ENCODE measurements at regions not wholly inside any gene's neighbourhood (a gene's known extent, or its start where the extent isn't known, plus 50 kb on each side); places are given as distances from the start of the nearest gene placed in this dataset.

DNA sequence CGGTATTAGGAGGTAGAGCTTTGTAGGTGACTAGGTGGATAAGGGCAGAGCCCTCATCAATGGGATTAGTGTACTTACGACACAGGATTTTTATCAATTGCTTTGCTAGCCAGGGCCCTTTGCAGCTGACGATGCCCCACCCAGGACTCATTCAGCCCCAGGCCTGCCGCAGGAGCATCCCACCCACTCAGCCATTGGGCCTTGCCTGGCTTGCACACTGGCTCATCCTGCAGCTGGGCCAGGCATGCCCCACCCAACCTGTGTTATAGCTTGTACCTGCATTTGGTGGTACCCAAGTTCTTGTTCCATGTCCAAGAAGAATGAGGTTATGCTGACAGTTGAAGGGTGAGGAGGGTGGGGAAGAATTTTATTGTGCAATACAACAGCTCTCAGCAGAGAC is 317.5 kb downstream of the PPARGC1A start:
- H4K20me1 ChIP-seq (ENCODE audit: insufficient read depth, low read length): no peaks in the 10 kb centered on the region
- no peak overlapping the region for H2BK20ac ChIP-seq (ENCODE audit: low read depth, low read length)
- no peak overlapping the region for H2BK5ac ChIP-seq (ENCODE audit: low read depth, low read length, poor library complexity, severe bottlenecking)
- WGBS, 2 experiments (ENCODE audit: extremely low coverage in 2 of 2, insufficient read length in 1 of 2): 67% methylated on average over 1 of the region's 4 CpGs; no CpG with 5 or more reads in 1 of the 2 experiments
- no peaks in the 10 kb centered on the region for H3K27me3 ChIP-seq (ENCODE audit: control insufficient read depth, insufficient read depth, low read length)
- H4K91ac ChIP-seq (ENCODE audit: insufficient read depth, low read depth, low read length): no peak overlapping the region
- CTCF ChIA-PET: no interaction called here
- DNase-seq (no peak), ATAC-seq (ENCODE audit: low read depth) (no peak)
- H3K4ac ChIP-seq (ENCODE audit: low read depth, low read length): no peak overlapping the region
- BruUV-seq (replicated peaks): no TSS peak
- H3K36me3 ChIP-seq (ENCODE audit: control insufficient read depth, insufficient read depth, low read length): no peaks in the 10 kb centered on the region
- in situ Hi-C loops (cut with MboI; ENCODE audit: low sequenced_read_pairs): no loop called here
- H3K4me1 ChIP-seq (ENCODE audit: control insufficient read depth, insufficient read depth, low read length): no peaks in the 10 kb centered on the region
- no peak overlapping the region for H3K9ac ChIP-seq (ENCODE audit: low read depth, low read length)
- H2BK120ac ChIP-seq (ENCODE audit: low read depth, low read length): no peak overlapping the region
- H2BK15ac ChIP-seq (ENCODE audit: low read depth, low read length): no peak overlapping the region
- H3K14ac ChIP-seq (replicated peaks; ENCODE audit: low read depth, low read length): no peak overlapping the region
- POLR2A ChIA-PET (ENCODE audit: unreplicated experiment): no interaction called here
- H3K4me2 ChIP-seq (ENCODE audit: low read depth, low read length): no peak overlapping the region
- no peak for TF ChIP-seq RCOR1 (IDR thresholded peaks at IDR 0.05; ENCODE audit: insufficient replicate concordance, low read length)
- TF ChIP-seq POLR2A (IDR thresholded peaks at IDR 0.05; ENCODE audit: low read depth, low read length): no peak
- TF ChIP-seq ELK1 (IDR thresholded peaks at IDR 0.05; ENCODE audit: borderline replicate concordance, low read depth, low read length): no peak
- TF ChIP-seq, protein P1, sequence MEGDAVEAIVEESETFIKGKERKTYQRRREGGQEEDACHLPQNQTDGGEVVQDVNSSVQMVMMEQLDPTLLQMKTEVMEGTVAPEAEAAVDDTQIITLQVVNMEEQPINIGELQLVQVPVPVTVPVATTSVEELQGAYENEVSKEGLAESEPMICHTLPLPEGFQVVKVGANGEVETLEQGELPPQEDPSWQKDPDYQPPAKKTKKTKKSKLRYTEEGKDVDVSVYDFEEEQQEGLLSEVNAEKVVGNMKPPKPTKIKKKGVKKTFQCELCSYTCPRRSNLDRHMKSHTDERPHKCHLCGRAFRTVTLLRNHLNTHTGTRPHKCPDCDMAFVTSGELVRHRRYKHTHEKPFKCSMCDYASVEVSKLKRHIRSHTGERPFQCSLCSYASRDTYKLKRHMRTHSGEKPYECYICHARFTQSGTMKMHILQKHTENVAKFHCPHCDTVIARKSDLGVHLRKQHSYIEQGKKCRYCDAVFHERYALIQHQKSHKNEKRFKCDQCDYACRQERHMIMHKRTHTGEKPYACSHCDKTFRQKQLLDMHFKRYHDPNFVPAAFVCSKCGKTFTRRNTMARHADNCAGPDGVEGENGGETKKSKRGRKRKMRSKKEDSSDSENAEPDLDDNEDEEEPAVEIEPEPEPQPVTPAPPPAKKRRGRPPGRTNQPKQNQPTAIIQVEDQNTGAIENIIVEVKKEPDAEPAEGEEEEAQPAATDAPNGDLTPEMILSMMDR (conservative IDR thresholded peaks at IDR 0.05; ENCODE audit: low read depth, low read length): no peak
- no peak for TF ChIP-seq BHLHE40 (IDR thresholded peaks at IDR 0.05; ENCODE audit: low read depth, low read length)
- no peak for TF ChIP-seq SMC3 (IDR thresholded peaks at IDR 0.05; ENCODE audit: low read depth, low read length)
- no peak overlapping the region for H3K23ac ChIP-seq (ENCODE audit: low read depth, low read length)
- no peak overlapping the region for H2AK5ac ChIP-seq (ENCODE audit: low read depth, low read length)
- H3K79me1 ChIP-seq (ENCODE audit: low read depth in 1 of 2, low read length in 2 of 2): no peaks in the 10 kb centered on the region
- dilution Hi-C loops (cut with HindIII; ENCODE audit: low sequenced_read_pairs, unreplicated experiment): no loop called here
- no peak overlapping the region for H4K5ac ChIP-seq (ENCODE audit: low read depth, low read length)
- no peaks in the 10 kb centered on the region for H3K9me1 ChIP-seq (ENCODE audit: insufficient read depth, low read length)
- no peak overlapping the region for H3K18ac ChIP-seq (ENCODE audit: low read depth, low read length)
- no peak overlapping the region for H2AK9ac ChIP-seq (replicated peaks; ENCODE audit: low read depth, low read length, poor library complexity)
- H3K4me3 ChIP-seq (ENCODE audit: insufficient read depth, low read depth, low read length): no peak overlapping the region
- H3K27ac ChIP-seq (ENCODE audit: insufficient read depth, low read length): no peak overlapping the region
- H3K9me3 ChIP-seq (ENCODE audit: control insufficient read depth, insufficient read depth, low read length): no peaks in the 10 kb centered on the region
- no peak overlapping the region for H4K8ac ChIP-seq (ENCODE audit: low read depth in 2 of 2, low read length in 2 of 2)
- H2AFZ ChIP-seq (replicated peaks; ENCODE audit: low read length, poor library complexity): no peak overlapping the region
- intact Hi-C loops (cut with micrococcal nuclease): no loop called here
- H3K56ac ChIP-seq (ENCODE audit: extremely low read depth, insufficient read depth, low read length): no peak overlapping the region
